GM12878 (cell line): ENCODE measurements at regions not wholly inside any gene's neighbourhood (a gene's known extent, or its start where the extent isn't known, plus 50 kb on each side); places are given as distances from the start of the nearest gene placed in this dataset.

ENCODE experiments used
- IRF4 ChIP-seq: IDR thresholded peaks from 2 replicates; pipeline ENCODE4 v1.6.1; 2011; ENCODE audit warnings: low read depth, low read length
- RCOR1 ChIP-seq: conservative IDR thresholded peaks from 2 replicates; pipeline ENCODE4 v1.6.1; 2012; ENCODE audit warnings: low read depth, low read length, improper control_type of control experiment
- SIN3A ChIP-seq: IDR thresholded peaks from 2 replicates; pipeline ENCODE4 v1.6.1; 2012; ENCODE audit warnings: low read depth, low read length, improper control_type of control experiment
- SP1 ChIP-seq: IDR thresholded peaks from one replicate; pipeline ENCODE4 v1.6.1; 2011; ENCODE audit warnings: low read depth, low read length
- ZNF592 ChIP-seq: fragments of 450-650 bp; IDR thresholded peaks from 2 replicates; pipeline ENCODE4 v1.6.1; 2017; ENCODE audit warnings: mild to moderate bottlenecking, moderate library complexity
- TF ChIP-seq, protein P1 (sequence below), 3 experiments: IDR thresholded peaks in 2 of 3; conservative IDR thresholded peaks in 1 of 3; 2 replicates each; pipeline ENCODE4 v1.5.1; 2011; ENCODE audit warnings: low read depth in 3 of 3, low read length in 3 of 3, mild to moderate bottlenecking in 3 of 3, control low read depth in 2 of 3, moderate library complexity in 2 of 3, inconsistent platforms in 1 of 3, mixed read lengths in 1 of 3; ENCODE audit not compliant: control insufficient read depth in 2 of 3, insufficient read depth in 1 of 3; ENCODE audit errors: extremely low read depth in 1 of 3

- TF ChIP-seq, protein P1, sequence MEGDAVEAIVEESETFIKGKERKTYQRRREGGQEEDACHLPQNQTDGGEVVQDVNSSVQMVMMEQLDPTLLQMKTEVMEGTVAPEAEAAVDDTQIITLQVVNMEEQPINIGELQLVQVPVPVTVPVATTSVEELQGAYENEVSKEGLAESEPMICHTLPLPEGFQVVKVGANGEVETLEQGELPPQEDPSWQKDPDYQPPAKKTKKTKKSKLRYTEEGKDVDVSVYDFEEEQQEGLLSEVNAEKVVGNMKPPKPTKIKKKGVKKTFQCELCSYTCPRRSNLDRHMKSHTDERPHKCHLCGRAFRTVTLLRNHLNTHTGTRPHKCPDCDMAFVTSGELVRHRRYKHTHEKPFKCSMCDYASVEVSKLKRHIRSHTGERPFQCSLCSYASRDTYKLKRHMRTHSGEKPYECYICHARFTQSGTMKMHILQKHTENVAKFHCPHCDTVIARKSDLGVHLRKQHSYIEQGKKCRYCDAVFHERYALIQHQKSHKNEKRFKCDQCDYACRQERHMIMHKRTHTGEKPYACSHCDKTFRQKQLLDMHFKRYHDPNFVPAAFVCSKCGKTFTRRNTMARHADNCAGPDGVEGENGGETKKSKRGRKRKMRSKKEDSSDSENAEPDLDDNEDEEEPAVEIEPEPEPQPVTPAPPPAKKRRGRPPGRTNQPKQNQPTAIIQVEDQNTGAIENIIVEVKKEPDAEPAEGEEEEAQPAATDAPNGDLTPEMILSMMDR (IDR thresholded peaks at IDR 0.05 in 2 of 3, conservative IDR thresholded peaks at IDR 0.05 in 1 of 3; ENCODE audit: control insufficient read depth in 2 of 3, extremely low read depth in 1 of 3, insufficient read depth in 1 of 3, low read depth in 3 of 3, low read length in 3 of 3), result no peak
- TF ChIP-seq SP1, result no peak
- TF ChIP-seq RCOR1, result no peak
- no peak for TF ChIP-seq IRF4
- TF ChIP-seq ZNF592, result no peak
- TF ChIP-seq SIN3A, result no peak
Observed at GRCh38 chr9:91028166-91028827, 226.7 kb downstream of the SYK start.
